ENCODE measurements at regions not wholly inside any gene's neighbourhood (a gene's known extent, or its start where the extent isn't known, plus 50 kb on each side); places are given as distances from the start of the nearest gene placed in this dataset.
"Not testable (repeated sequence)": the region's sequence is repeated elsewhere in the genome, so short reads cannot be mapped to it uniquely, and the experiment has no call there.

- H3K36me3 ChIP-seq (ENCODE audit: control insufficient read depth, insufficient read depth, low read length); H3K4me3 ChIP-seq (ENCODE audit: low read depth, low read length); H3K9me3 ChIP-seq (ENCODE audit: control insufficient read depth, insufficient read depth, low read depth, low read length); H3K4me1 ChIP-seq (ENCODE audit: control insufficient read depth, insufficient read depth, low read length); H3K27me3 ChIP-seq (ENCODE audit: control insufficient read depth, insufficient read depth, low read length); H3K9ac ChIP-seq (ENCODE audit: low read length); H3K27ac ChIP-seq (ENCODE audit: low read depth, low read length): not testable (repeated sequence)
Measured at GRCh38 chr17:20667712-20668111, 88.2 kb downstream of the CDRT15L2 start.

- not testable (repeated sequence) for H3K9ac ChIP-seq (ENCODE audit: low read length); H3K4me3 ChIP-seq (ENCODE audit: low read depth, low read length); H3K4me1 ChIP-seq (ENCODE audit: control insufficient read depth, insufficient read depth, low read length); H3K27ac ChIP-seq (ENCODE audit: low read depth, low read length); H3K9me3 ChIP-seq (ENCODE audit: control insufficient read depth, insufficient read depth, low read depth, low read length); H3K27me3 ChIP-seq (ENCODE audit: control insufficient read depth, insufficient read depth, low read length); H3K36me3 ChIP-seq (ENCODE audit: control insufficient read depth, insufficient read depth, low read length)
Measured at GRCh38 chr17:20668316-20668715, 88.8 kb downstream of the CDRT15L2 start.

- not testable (repeated sequence) for H3K27ac ChIP-seq (ENCODE audit: low read depth, low read length); H3K9ac ChIP-seq (ENCODE audit: low read length); H3K4me3 ChIP-seq (ENCODE audit: low read depth, low read length); H3K36me3 ChIP-seq (ENCODE audit: control insufficient read depth, insufficient read depth, low read length); H3K4me1 ChIP-seq (ENCODE audit: control insufficient read depth, insufficient read depth, low read length); H3K27me3 ChIP-seq (ENCODE audit: control insufficient read depth, insufficient read depth, low read length); H3K9me3 ChIP-seq (ENCODE audit: control insufficient read depth, insufficient read depth, low read depth, low read length)
Measured at GRCh38 chr17:20668868-20669267, 89.3 kb downstream of the CDRT15L2 start.

GRCh38 chr17:20670506-20670905 lies 91.0 kb downstream of the CDRT15L2 start:
- not testable (repeated sequence) for H3K4me3 ChIP-seq (ENCODE audit: low read depth, low read length); H3K4me1 ChIP-seq (ENCODE audit: control insufficient read depth, insufficient read depth, low read length); H3K9ac ChIP-seq (ENCODE audit: low read length); H3K27ac ChIP-seq (ENCODE audit: low read depth, low read length); H3K27me3 ChIP-seq (ENCODE audit: control insufficient read depth, insufficient read depth, low read length); H3K9me3 ChIP-seq (ENCODE audit: control insufficient read depth, insufficient read depth, low read depth, low read length); H3K36me3 ChIP-seq (ENCODE audit: control insufficient read depth, insufficient read depth, low read length)

GRCh38 chr17:20674374-20674773 lies 94.8 kb downstream of the CDRT15L2 start:
- not testable (repeated sequence) for H3K27ac ChIP-seq (ENCODE audit: low read depth, low read length); H3K36me3 ChIP-seq (ENCODE audit: control insufficient read depth, insufficient read depth, low read length); H3K4me3 ChIP-seq (ENCODE audit: low read depth, low read length); H3K9me3 ChIP-seq (ENCODE audit: control insufficient read depth, insufficient read depth, low read depth, low read length); H3K4me1 ChIP-seq (ENCODE audit: control insufficient read depth, insufficient read depth, low read length); H3K27me3 ChIP-seq (ENCODE audit: control insufficient read depth, insufficient read depth, low read length); H3K9ac ChIP-seq (ENCODE audit: low read length)

- not testable (repeated sequence) for H3K27me3 ChIP-seq (ENCODE audit: control insufficient read depth, insufficient read depth, low read length); H3K9ac ChIP-seq (ENCODE audit: low read length); H3K4me3 ChIP-seq (ENCODE audit: low read depth, low read length); H3K9me3 ChIP-seq (ENCODE audit: control insufficient read depth, insufficient read depth, low read depth, low read length); H3K27ac ChIP-seq (ENCODE audit: low read depth, low read length); H3K4me1 ChIP-seq (ENCODE audit: control insufficient read depth, insufficient read depth, low read length); H3K36me3 ChIP-seq (ENCODE audit: control insufficient read depth, insufficient read depth, low read length)
Measured at GRCh38 chr17:20675707-20676106, 96.2 kb downstream of the CDRT15L2 start.

- H3K4me1 ChIP-seq (ENCODE audit: control insufficient read depth, insufficient read depth, low read length); H3K27ac ChIP-seq (ENCODE audit: low read depth, low read length); H3K9me3 ChIP-seq (ENCODE audit: control insufficient read depth, insufficient read depth, low read depth, low read length); H3K36me3 ChIP-seq (ENCODE audit: control insufficient read depth, insufficient read depth, low read length); H3K27me3 ChIP-seq (ENCODE audit: control insufficient read depth, insufficient read depth, low read length); H3K9ac ChIP-seq (ENCODE audit: low read length); H3K4me3 ChIP-seq (ENCODE audit: low read depth, low read length): not testable (repeated sequence)
Measured at GRCh38 chr17:20676656-20677055, 97.1 kb downstream of the CDRT15L2 start.

GRCh38 chr17:20677469-20677868 lies 97.9 kb downstream of the CDRT15L2 start:
- H3K27ac ChIP-seq (ENCODE audit: low read depth, low read length); H3K4me3 ChIP-seq (ENCODE audit: low read depth, low read length); H3K27me3 ChIP-seq (ENCODE audit: control insufficient read depth, insufficient read depth, low read length); H3K9ac ChIP-seq (ENCODE audit: low read length); H3K36me3 ChIP-seq (ENCODE audit: control insufficient read depth, insufficient read depth, low read length); H3K4me1 ChIP-seq (ENCODE audit: control insufficient read depth, insufficient read depth, low read length); H3K9me3 ChIP-seq (ENCODE audit: control insufficient read depth, insufficient read depth, low read depth, low read length): not testable (repeated sequence)

- not testable (repeated sequence) for H3K4me3 ChIP-seq (ENCODE audit: low read depth, low read length); H3K4me1 ChIP-seq (ENCODE audit: control insufficient read depth, insufficient read depth, low read length); H3K9me3 ChIP-seq (ENCODE audit: control insufficient read depth, insufficient read depth, low read depth, low read length); H3K36me3 ChIP-seq (ENCODE audit: control insufficient read depth, insufficient read depth, low read length); H3K27ac ChIP-seq (ENCODE audit: low read depth, low read length); H3K9ac ChIP-seq (ENCODE audit: low read length); H3K27me3 ChIP-seq (ENCODE audit: control insufficient read depth, insufficient read depth, low read length)
Measured at GRCh38 chr17:20678424-20678823, 98.9 kb downstream of the CDRT15L2 start.

- not testable (repeated sequence) for H3K27ac ChIP-seq (ENCODE audit: low read depth, low read length); H3K36me3 ChIP-seq (ENCODE audit: control insufficient read depth, insufficient read depth, low read length); H3K9me3 ChIP-seq (ENCODE audit: control insufficient read depth, insufficient read depth, low read depth, low read length); H3K27me3 ChIP-seq (ENCODE audit: control insufficient read depth, insufficient read depth, low read length); H3K9ac ChIP-seq (ENCODE audit: low read length); H3K4me3 ChIP-seq (ENCODE audit: low read depth, low read length); H3K4me1 ChIP-seq (ENCODE audit: control insufficient read depth, insufficient read depth, low read length)
Measured at GRCh38 chr17:20681746-20682722, 102.5 kb downstream of the CDRT15L2 start.

- H3K27ac ChIP-seq (ENCODE audit: low read depth, low read length); H3K9me3 ChIP-seq (ENCODE audit: control insufficient read depth, insufficient read depth, low read depth, low read length); H3K9ac ChIP-seq (ENCODE audit: low read length); H3K27me3 ChIP-seq (ENCODE audit: control insufficient read depth, insufficient read depth, low read length); H3K4me3 ChIP-seq (ENCODE audit: low read depth, low read length); H3K36me3 ChIP-seq (ENCODE audit: control insufficient read depth, insufficient read depth, low read length); H3K4me1 ChIP-seq (ENCODE audit: control insufficient read depth, insufficient read depth, low read length): not testable (repeated sequence)
Measured at GRCh38 chr17:20683651-20684229, 104.2 kb downstream of the CDRT15L2 start.

Measured in HUES6 (cell line).